NCI-H2107 treated with DMSO at 0.1 percent for 48 hours (cell line): ENCODE measurements at regions not wholly inside any gene's neighbourhood (a gene's known extent, or its start where the extent isn't known, plus 50 kb on each side); places are given as distances from the start of the nearest gene placed in this dataset.
"Not testable (repeated sequence)": the region's sequence is repeated elsewhere in the genome, so short reads cannot be mapped to it uniquely, and the experiment has no call there.

Experiments used
- DNase-seq: peaks from one replicate; lab custom pipeline; 2025; ENCODE audit not compliant: unreplicated experiment; lab: John Stamatoyannopoulos, UW

- no peak for DNase-seq
These were observed 52.4 kb downstream of the ELAPOR2 start for GRCh38 chr7:87007038-87007437.

- no peak for DNase-seq
These were observed 54.5 kb downstream of the ELAPOR2 start for GRCh38 chr7:87004956-87005355.

- DNase-seq, result peak; percentile 13
These were observed 55.3 kb downstream of the ELAPOR2 start for GRCh38 chr7:87003872-87004798.

GRCh38 chr7:87001214-87001613, 58.2 kb downstream of the ELAPOR2 start:
- DNase-seq, result no peak

GRCh38 chr7:87000344-87000743, 59.1 kb downstream of the ELAPOR2 start:
- DNase-seq, result no peak

- no peak for DNase-seq
These were observed 59.7 kb downstream of the ELAPOR2 start for GRCh38 chr7:86999750-87000149.

- DNase-seq, result no peak
These were observed 63.6 kb downstream of the ELAPOR2 start for GRCh38 chr7:86995814-86996213.

- DNase-seq, result no peak
These were observed 64.3 kb downstream of the ELAPOR2 start for GRCh38 chr7:86995052-86995725.

- DNase-seq, result peak; percentile 14
These were observed 67.7 kb downstream of the ELAPOR2 start for GRCh38 chr7:86991771-86992191.

- no peak for DNase-seq
These were observed 68.2 kb downstream of the ELAPOR2 start for GRCh38 chr7:86991093-86991769.

- no peak for DNase-seq
These were observed 70.0 kb downstream of the ELAPOR2 start for GRCh38 chr7:86989407-86989806.

GRCh38 chr7:86987834-86988233, 71.6 kb downstream of the ELAPOR2 start:
- DNase-seq, result not testable (repeated sequence)

- DNase-seq, result not testable (repeated sequence)
These were observed 72.1 kb downstream of the ELAPOR2 start for GRCh38 chr7:86987358-86987757.

- not testable (repeated sequence) for DNase-seq
These were observed 74.1 kb downstream of the ELAPOR2 start for GRCh38 chr7:86985342-86985741.

GRCh38 chr7:86983654-86984053, 75.8 kb downstream of the ELAPOR2 start:
- DNase-seq, result not testable (repeated sequence)

- not testable (repeated sequence) for DNase-seq
These were observed 77.5 kb downstream of the ELAPOR2 start for GRCh38 chr7:86981937-86982336.

- no peak for DNase-seq
These were observed 78.3 kb downstream of the ELAPOR2 start for GRCh38 chr7:86981127-86981526.

GRCh38 chr7:86980223-86980622, 79.2 kb downstream of the ELAPOR2 start:
- no peak for DNase-seq

GRCh38 chr7:86978808-86979506, 80.5 kb downstream of the ELAPOR2 start:
- DNase-seq, result no peak

- no peak for DNase-seq
These were observed 82.5 kb downstream of the ELAPOR2 start for GRCh38 chr7:86976958-86977357.

- DNase-seq, result no peak
These were observed 83.5 kb downstream of the ELAPOR2 start for GRCh38 chr7:86975914-86976313.
